A673 (cell line): ENCODE measurements at regions not wholly inside any gene's neighbourhood (a gene's known extent, or its start where the extent isn't known, plus 50 kb on each side); places are given as distances from the start of the nearest gene placed in this dataset.

Source experiments
- BruUV-seq: library from RNA; stranded (reverse); fragments of 400-500 nt; replicated peaks from 2 replicates; lab custom pipeline; 2021; lab: Mats Ljungman, UMichigan
- CTCF ChIA-PET: fragments of 300-600 bp; sonication (Branson Sonifier 250); formaldehyde crosslinking; loops from one replicate; lab custom pipeline; 2022; ENCODE audit warnings: antibody characterized with exemption; lab: Charles Lee
- POLR2A ChIA-PET: fragments of 300-600 bp; sonication (Branson Sonifier 250); formaldehyde crosslinking; loops from one replicate; lab custom pipeline; 2022; ENCODE audit warnings: antibody characterized with exemption; ENCODE audit not compliant: low non-redundant PET; lab: Charles Lee
- DNase-seq: peaks from one replicate; pipeline ENCODE4 v3.0.0-alpha.2; 2015; ENCODE audit warnings: low spot score
- H3K27ac ChIP-seq: fragments of 200-600 bp; sonication (generic); 2 replicates; pipeline ENCODE4 v1.5.1; 2016; ENCODE audit warnings: mixed run types, low read depth, mild to moderate bottlenecking, mixed read lengths, antibody characterized with exemption, low read length; ENCODE audit not compliant: poor library complexity, severe bottlenecking
- H3K27me3 ChIP-seq: fragments of 200-600 bp; sonication (generic); replicated peaks from 2 replicates; pipeline ENCODE4 v1.6.1; 2017; ENCODE audit warnings: mixed run types, low read depth, mild to moderate bottlenecking, mixed read lengths, antibody characterized with exemption, low read length; ENCODE audit not compliant: insufficient read depth, poor library complexity
- H3K36me3 ChIP-seq: fragments of 200-600 bp; sonication (generic); 2 replicates; pipeline ENCODE4 v1.6.1; 2016; ENCODE audit warnings: mixed run types, mild to moderate bottlenecking, mixed read lengths, antibody characterized with exemption, low read length; ENCODE audit not compliant: insufficient read depth, poor library complexity, severe bottlenecking
- H3K4me1 ChIP-seq: fragments of 200-600 bp; sonication (generic); 2 replicates; pipeline ENCODE4 v1.6.1; 2017; ENCODE audit warnings: mixed run types, mild to moderate bottlenecking, mixed read lengths, antibody characterized with exemption, low read length; ENCODE audit not compliant: insufficient read depth, poor library complexity, severe bottlenecking
- H3K4me3 ChIP-seq: fragments of 200-600 bp; sonication (generic); 2 replicates; pipeline ENCODE4 v1.5.1; 2016; ENCODE audit warnings: low read depth, mixed run types, mild to moderate bottlenecking, mixed read lengths, low read length; ENCODE audit not compliant: poor library complexity, severe bottlenecking
- H3K9me3 ChIP-seq: fragments of 200-600 bp; sonication (generic); 2 replicates; pipeline ENCODE4 v1.6.1; 2016; ENCODE audit warnings: mixed run types, low read depth, mild to moderate bottlenecking, mixed read lengths, antibody characterized with exemption, low read length; ENCODE audit not compliant: poor library complexity, severe bottlenecking
- EZH2 ChIP-seq: fragments of 200-600 bp; sonication (generic); IDR thresholded peaks from 2 replicates; pipeline ENCODE4 v1.6.1; 2017; ENCODE audit warnings: borderline replicate concordance, low read depth, mild to moderate bottlenecking, mixed read lengths, antibody characterized with exemption, low read length; ENCODE audit not compliant: poor library complexity, severe bottlenecking
- intact Hi-C: fragments of 100-400 bp; cut with micrococcal nuclease; formaldehyde crosslinking; loops from one replicate; pipeline ENCODE4 v1.10.0; 2022; ENCODE audit not compliant: unreplicated experiment
- TF ChIP-seq, protein P1 (sequence below): fragments of 300-800, 200-600 bp; sonication (generic); conservative IDR thresholded peaks from 2 replicates; pipeline ENCODE4 v1.5.1; 2017; ENCODE audit warnings: low read depth, mild to moderate bottlenecking, antibody characterized with exemption, low read length, moderate library complexity, mixed read lengths

DNA sequence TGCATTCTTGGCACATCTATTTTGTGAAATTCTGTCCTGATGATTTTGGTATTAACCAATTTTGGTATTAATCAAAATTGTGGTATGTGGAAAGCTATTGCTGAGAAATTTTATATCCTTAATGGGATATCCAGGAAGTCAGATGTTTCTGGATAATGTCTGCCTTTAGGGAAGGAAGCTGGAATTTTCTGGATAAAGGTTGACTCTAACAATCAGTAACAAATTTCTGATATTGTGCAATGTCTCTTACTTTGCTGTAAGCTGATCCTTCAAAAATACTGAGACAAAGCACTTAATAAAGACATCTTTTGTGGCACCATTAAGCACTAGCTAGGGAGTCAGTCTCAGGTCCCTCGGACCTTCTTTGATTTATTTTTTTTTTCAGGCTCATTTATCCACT lies 100.8 kb upstream of the UGP2 start:
- ChIA-PET CTCF (no interaction called here), POLR2A (no interaction called here)
- intact Hi-C loops = no loop called here
- BruUV-seq = no TSS peak
- TF ChIP-seq EZH2 = no peak
- TF ChIP-seq, protein P1, sequence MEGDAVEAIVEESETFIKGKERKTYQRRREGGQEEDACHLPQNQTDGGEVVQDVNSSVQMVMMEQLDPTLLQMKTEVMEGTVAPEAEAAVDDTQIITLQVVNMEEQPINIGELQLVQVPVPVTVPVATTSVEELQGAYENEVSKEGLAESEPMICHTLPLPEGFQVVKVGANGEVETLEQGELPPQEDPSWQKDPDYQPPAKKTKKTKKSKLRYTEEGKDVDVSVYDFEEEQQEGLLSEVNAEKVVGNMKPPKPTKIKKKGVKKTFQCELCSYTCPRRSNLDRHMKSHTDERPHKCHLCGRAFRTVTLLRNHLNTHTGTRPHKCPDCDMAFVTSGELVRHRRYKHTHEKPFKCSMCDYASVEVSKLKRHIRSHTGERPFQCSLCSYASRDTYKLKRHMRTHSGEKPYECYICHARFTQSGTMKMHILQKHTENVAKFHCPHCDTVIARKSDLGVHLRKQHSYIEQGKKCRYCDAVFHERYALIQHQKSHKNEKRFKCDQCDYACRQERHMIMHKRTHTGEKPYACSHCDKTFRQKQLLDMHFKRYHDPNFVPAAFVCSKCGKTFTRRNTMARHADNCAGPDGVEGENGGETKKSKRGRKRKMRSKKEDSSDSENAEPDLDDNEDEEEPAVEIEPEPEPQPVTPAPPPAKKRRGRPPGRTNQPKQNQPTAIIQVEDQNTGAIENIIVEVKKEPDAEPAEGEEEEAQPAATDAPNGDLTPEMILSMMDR = no peak
- H3K36me3 ChIP-seq = no peaks in the 10 kb centered on the region
- no peaks in the 10 kb centered on the region for H3K27me3 ChIP-seq
- H3K4me1 ChIP-seq = peaks cover 18% of the 10 kb centered on the region
- DNase-seq = no peak
- H3K27ac ChIP-seq = no peak overlapping the region
- H3K9me3 ChIP-seq = no peaks in the 10 kb centered on the region
- no peak overlapping the region for H3K4me3 ChIP-seq

DNA sequence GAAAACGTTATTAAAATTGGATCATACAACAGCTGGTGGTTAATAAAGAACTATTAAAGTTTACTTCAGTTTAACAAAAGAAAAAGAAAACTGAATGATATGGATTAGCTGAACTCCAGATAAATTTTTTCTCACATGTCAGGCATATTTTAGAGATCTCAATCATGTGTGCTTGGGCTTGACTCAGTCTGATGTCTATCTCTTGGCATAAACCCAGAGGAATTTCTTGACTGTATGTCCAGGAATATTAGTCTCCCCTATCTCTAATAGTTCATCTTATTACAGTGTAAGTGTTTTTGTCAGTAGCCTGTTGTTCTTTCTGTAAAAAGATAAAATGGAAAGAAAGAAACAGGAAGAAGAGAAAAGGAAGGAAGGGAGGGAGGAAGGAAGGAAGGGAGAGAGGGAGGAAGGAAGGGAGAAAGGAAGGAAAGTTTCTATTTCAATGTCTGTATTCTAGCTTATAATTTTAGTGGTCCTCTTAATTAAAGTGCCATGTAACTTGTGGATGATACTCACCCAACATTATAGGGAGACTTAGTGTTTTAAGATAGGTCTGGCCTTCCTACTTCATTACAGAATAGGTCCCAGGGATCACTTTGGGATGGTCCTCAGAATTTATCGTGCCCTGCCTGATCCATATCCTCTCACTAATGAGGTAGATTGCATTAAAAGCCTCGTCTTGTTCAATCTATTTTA lies 99.7 kb upstream of the UGP2 start:
- H3K27ac ChIP-seq = no peak overlapping the region
- BruUV-seq = no TSS peak
- POLR2A ChIA-PET = no interaction called here
- TF ChIP-seq EZH2 = no peak
- TF ChIP-seq, protein P1 = no peak
- H3K36me3 ChIP-seq = no peaks in the 10 kb centered on the region
- intact Hi-C loops = no loop called here
- H3K9me3 ChIP-seq = no peaks in the 10 kb centered on the region
- CTCF ChIA-PET = no interaction called here
- no peak overlapping the region for H3K4me3 ChIP-seq
- no peak for DNase-seq
- H3K4me1 ChIP-seq = peaks cover 7% of the 10 kb centered on the region
- H3K27me3 ChIP-seq = no peaks in the 10 kb centered on the region

DNA sequence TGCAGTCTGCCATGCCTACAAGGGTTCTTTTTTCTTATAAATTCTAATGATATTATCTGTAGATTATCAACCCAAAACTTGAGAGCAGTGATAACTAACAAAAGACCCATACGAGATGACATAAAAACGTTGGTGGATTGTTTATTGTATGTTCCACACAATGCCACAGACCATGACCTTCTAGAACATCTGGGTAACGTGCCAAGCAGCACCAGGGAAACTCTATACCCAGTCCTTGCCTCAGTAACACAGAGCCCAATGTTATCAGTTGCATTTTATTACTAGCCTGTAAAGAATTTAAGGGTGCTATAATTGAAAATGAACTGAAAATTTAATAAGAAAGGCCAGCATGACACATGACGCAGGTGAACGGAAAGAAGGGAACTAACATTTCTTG lies 99.1 kb upstream of the UGP2 start:
- Histone ChIP-seq H3K9me3 (no peaks in the 10 kb centered on the region), H3K4me3 (no peak overlapping the region), H3K36me3 (no peaks in the 10 kb centered on the region), H3K4me1 (peaks cover 6% of the 10 kb centered on the region), H3K27me3 (no peaks in the 10 kb centered on the region), H3K27ac (no peak overlapping the region)
- ChIA-PET CTCF (no interaction called here), POLR2A (no interaction called here)
- no TSS peak for BruUV-seq
- no peak for DNase-seq
- TF ChIP-seq, protein P1 = no peak
- no peak for TF ChIP-seq EZH2
- intact Hi-C loops = no loop called here
